Activated CD4-positive, alpha-beta T cell treated with anti-CD3 and anti-CD28 coated beads, Interleukin-2, amount 10 ng/mL, durations not matched to agents 24 days and 14 days (primary cell): ENCODE measurements at regions not wholly inside any gene's neighbourhood (a gene's known extent, or its start where the extent isn't known, plus 50 kb on each side); places are given as distances from the start of the nearest gene placed in this dataset.

Experiments used
- DNase-seq: peaks from one replicate; pipeline ENCODE4 v3.0.0; 2022
- H3K27ac Mint-ChIP-seq: one replicate; pipeline ENCODE4 v1.8.0; 2022; ENCODE audit warnings: mild to moderate bottlenecking, mixed read lengths
- H3K27me3 Mint-ChIP-seq: one replicate; pipeline ENCODE4 v1.8.0; 2022; ENCODE audit warnings: mixed read lengths
- H3K36me3 Mint-ChIP-seq: one replicate; pipeline ENCODE4 v1.8.0; 2022; ENCODE audit warnings: low read depth, mild to moderate bottlenecking, mixed read lengths
- H3K4me1 Mint-ChIP-seq: one replicate; pipeline ENCODE4 v1.8.0; 2021; ENCODE audit warnings: mixed read lengths
- H3K4me3 Mint-ChIP-seq: one replicate; pipeline ENCODE4 v1.8.0; 2022; ENCODE audit warnings: mild to moderate bottlenecking, moderate library complexity, mixed read lengths
- H3K9me3 Mint-ChIP-seq: one replicate; pipeline ENCODE4 v1.8.0; 2021; ENCODE audit warnings: mixed read lengths
- intact Hi-C: fragments of 100-400 bp; cut with micrococcal nuclease; formaldehyde crosslinking; loops from one replicate; pipeline ENCODE4 v1.15.1; 2023

GRCh38 chr20:52454660-52455059, 263.1 kb upstream of the ZFP64 start:
- no peak overlapping the region for H3K27ac Mint-ChIP-seq
- no peaks in the 10 kb centered on the region for H3K4me1 Mint-ChIP-seq
- H3K9me3 Mint-ChIP-seq: peaks cover 8% of the 10 kb centered on the region
- no peak for DNase-seq
- peaks cover 2% of the 10 kb centered on the region for H3K27me3 Mint-ChIP-seq
- intact Hi-C loops: no loop called here
- no peak overlapping the region for H3K4me3 Mint-ChIP-seq
- H3K36me3 Mint-ChIP-seq: no peaks in the 10 kb centered on the region

- Mint-ChIP-seq H3K9me3 (no peaks in the 10 kb centered on the region), H3K4me1 (no peaks in the 10 kb centered on the region), H3K27me3 (no peaks in the 10 kb centered on the region), H3K36me3 (no peaks in the 10 kb centered on the region), H3K4me3 (no peak overlapping the region), H3K27ac (no peak overlapping the region)
- no peak for DNase-seq
- intact Hi-C loops: no loop called here
Observed at GRCh38 chr20:52448513-52449232, 257.1 kb upstream of the ZFP64 start.

- DNase-seq: no peak
- no peak overlapping the region for H3K4me3 Mint-ChIP-seq
- H3K9me3 Mint-ChIP-seq: no peaks in the 10 kb centered on the region
- no peaks in the 10 kb centered on the region for H3K36me3 Mint-ChIP-seq
- intact Hi-C loops: no loop called here
- no peaks in the 10 kb centered on the region for H3K27me3 Mint-ChIP-seq
- no peak overlapping the region for H3K27ac Mint-ChIP-seq
- H3K4me1 Mint-ChIP-seq: no peaks in the 10 kb centered on the region
Observed at GRCh38 chr20:52447225-52447551, 255.6 kb upstream of the ZFP64 start.

- Mint-ChIP-seq H3K36me3 (no peaks in the 10 kb centered on the region), H3K27me3 (no peaks in the 10 kb centered on the region), H3K9me3 (no peaks in the 10 kb centered on the region), H3K4me3 (no peak overlapping the region), H3K27ac (no peak overlapping the region), H3K4me1 (no peaks in the 10 kb centered on the region)
- intact Hi-C loops: no loop called here
- no peak for DNase-seq
Observed at GRCh38 chr20:52446421-52447224, 255.0 kb upstream of the ZFP64 start.

- no peaks in the 10 kb centered on the region for H3K9me3 Mint-ChIP-seq
- no peaks in the 10 kb centered on the region for H3K36me3 Mint-ChIP-seq
- H3K4me1 Mint-ChIP-seq: no peaks in the 10 kb centered on the region
- H3K4me3 Mint-ChIP-seq: no peak overlapping the region
- DNase-seq: no peak
- H3K27me3 Mint-ChIP-seq: no peaks in the 10 kb centered on the region
- no peak overlapping the region for H3K27ac Mint-ChIP-seq
- intact Hi-C loops: no loop called here
Observed at GRCh38 chr20:52444455-52444854, 252.9 kb upstream of the ZFP64 start.

GRCh38 chr20:52443874-52444273, 252.3 kb upstream of the ZFP64 start:
- DNase-seq: no peak
- intact Hi-C loops: no loop called here
- no peaks in the 10 kb centered on the region for H3K36me3 Mint-ChIP-seq
- no peak overlapping the region for H3K4me3 Mint-ChIP-seq
- H3K4me1 Mint-ChIP-seq: no peaks in the 10 kb centered on the region
- no peak overlapping the region for H3K27ac Mint-ChIP-seq
- no peaks in the 10 kb centered on the region for H3K27me3 Mint-ChIP-seq
- H3K9me3 Mint-ChIP-seq: no peaks in the 10 kb centered on the region

GRCh38 chr20:52441710-52442109, 250.1 kb upstream of the ZFP64 start:
- H3K4me3 Mint-ChIP-seq: no peak overlapping the region
- no peaks in the 10 kb centered on the region for H3K4me1 Mint-ChIP-seq
- intact Hi-C loops: no loop called here
- H3K27me3 Mint-ChIP-seq: no peaks in the 10 kb centered on the region
- no peaks in the 10 kb centered on the region for H3K36me3 Mint-ChIP-seq
- H3K27ac Mint-ChIP-seq: no peak overlapping the region
- no peak for DNase-seq
- H3K9me3 Mint-ChIP-seq: no peaks in the 10 kb centered on the region

- H3K27ac Mint-ChIP-seq: no peak overlapping the region
- no peak for DNase-seq
- intact Hi-C loops: no loop called here
- H3K27me3 Mint-ChIP-seq: no peaks in the 10 kb centered on the region
- H3K4me3 Mint-ChIP-seq: no peak overlapping the region
- H3K9me3 Mint-ChIP-seq: no peaks in the 10 kb centered on the region
- no peaks in the 10 kb centered on the region for H3K36me3 Mint-ChIP-seq
- no peaks in the 10 kb centered on the region for H3K4me1 Mint-ChIP-seq
Observed at GRCh38 chr20:52439375-52439774, 247.8 kb upstream of the ZFP64 start.

GRCh38 chr20:52438326-52438963, 246.9 kb upstream of the ZFP64 start:
- Mint-ChIP-seq H3K9me3 (no peaks in the 10 kb centered on the region), H3K4me1 (no peaks in the 10 kb centered on the region), H3K36me3 (no peaks in the 10 kb centered on the region), H3K27me3 (no peaks in the 10 kb centered on the region), H3K4me3 (no peak overlapping the region), H3K27ac (no peak overlapping the region)
- intact Hi-C loops: no loop called here
- no peak for DNase-seq

GRCh38 chr20:52434453-52434852, 242.9 kb upstream of the ZFP64 start:
- no peak overlapping the region for H3K4me3 Mint-ChIP-seq
- H3K4me1 Mint-ChIP-seq: no peaks in the 10 kb centered on the region
- no peak overlapping the region for H3K27ac Mint-ChIP-seq
- H3K36me3 Mint-ChIP-seq: peaks cover 2% of the 10 kb centered on the region
- no peaks in the 10 kb centered on the region for H3K27me3 Mint-ChIP-seq
- intact Hi-C loops: no loop called here
- H3K9me3 Mint-ChIP-seq: peaks cover 8% of the 10 kb centered on the region
- no peak for DNase-seq

- H3K27me3 Mint-ChIP-seq: no peaks in the 10 kb centered on the region
- no peaks in the 10 kb centered on the region for H3K4me1 Mint-ChIP-seq
- H3K4me3 Mint-ChIP-seq: no peak overlapping the region
- DNase-seq: no peak
- H3K27ac Mint-ChIP-seq: no peak overlapping the region
- H3K36me3 Mint-ChIP-seq: peaks cover 2% of the 10 kb centered on the region
- H3K9me3 Mint-ChIP-seq: peaks cover 12% of the 10 kb centered on the region
- intact Hi-C loops: no loop called here
Observed at GRCh38 chr20:52434041-52434425, 242.5 kb upstream of the ZFP64 start.

- no peak overlapping the region for H3K27ac Mint-ChIP-seq
- intact Hi-C loops: no loop called here
- no peaks in the 10 kb centered on the region for H3K4me1 Mint-ChIP-seq
- peaks cover 2% of the 10 kb centered on the region for H3K36me3 Mint-ChIP-seq
- H3K4me3 Mint-ChIP-seq: no peak overlapping the region
- no peaks in the 10 kb centered on the region for H3K27me3 Mint-ChIP-seq
- H3K9me3 Mint-ChIP-seq: peaks cover 15% of the 10 kb centered on the region
- DNase-seq: no peak
Observed at GRCh38 chr20:52433326-52434040, 241.9 kb upstream of the ZFP64 start.

GRCh38 chr20:52432740-52433139, 241.2 kb upstream of the ZFP64 start:
- Mint-ChIP-seq H3K36me3 (peaks cover 2% of the 10 kb centered on the region), H3K27me3 (no peaks in the 10 kb centered on the region), H3K9me3 (peaks cover 15% of the 10 kb centered on the region), H3K4me1 (no peaks in the 10 kb centered on the region), H3K4me3 (no peak overlapping the region), H3K27ac (no peak overlapping the region)
- intact Hi-C loops: no loop called here
- no peak for DNase-seq

- no peaks in the 10 kb centered on the region for H3K4me1 Mint-ChIP-seq
- no peak overlapping the region for H3K4me3 Mint-ChIP-seq
- intact Hi-C loops: no loop called here
- peaks cover 2% of the 10 kb centered on the region for H3K36me3 Mint-ChIP-seq
- no peak overlapping the region for H3K27ac Mint-ChIP-seq
- H3K9me3 Mint-ChIP-seq: peaks cover 19% of the 10 kb centered on the region
- no peaks in the 10 kb centered on the region for H3K27me3 Mint-ChIP-seq
- no peak for DNase-seq
Observed at GRCh38 chr20:52429029-52429428, 237.4 kb upstream of the ZFP64 start.
